Omental fat pad (tissue), 3 donors: ENCODE measurements at regions not wholly inside any gene's neighbourhood (a gene's known extent, or its start where the extent isn't known, plus 50 kb on each side); places are given as distances from the start of the nearest gene placed in this dataset.
A peak's percentile ranks its signal among the peaks of the same experiment; 100 is the strongest.

Experiments used
- ATAC-seq: fragments of 150-250 bp; one replicate; pipeline ENCODE4 v1.9.1; 2016; ENCODE audit warnings: mild to moderate bottlenecking, moderate library complexity; ENCODE audit not compliant: low FRiP score
- DNase-seq: peaks from one replicate; pipeline ENCODE4 v3.0.0-alpha.2; 2019; ENCODE audit warnings: low spot score
- CTCF ChIP-seq, 3 donors: fragments of 450-650 bp; IDR thresholded peaks; one replicate each; pipeline ENCODE4 v1.5.1; 2016 to 2017; ENCODE audit warnings: antibody characterized with exemption in 3 of 3, mild to moderate bottlenecking in 3 of 3, moderate library complexity in 2 of 3

GRCh38 chr5:166959766-166960165, 1331.7 kb upstream of the WWC1 start:
- no peak for TF ChIP-seq CTCF (IDR thresholded peaks at IDR 0.05)
- ATAC-seq (no peak), DNase-seq (no peak)

- TF ChIP-seq CTCF (IDR thresholded peaks at IDR 0.05) = no peak
- ATAC-seq (no peak), DNase-seq (no peak)
These were observed 1330.4 kb upstream of the WWC1 start for GRCh38 chr5:166961028-166961427.

GRCh38 chr5:166961913-166962312, 1329.5 kb upstream of the WWC1 start:
- ATAC-seq (peak; percentile 32), DNase-seq (no peak)
- TF ChIP-seq CTCF (IDR thresholded peaks at IDR 0.05) = no peak

GRCh38 chr5:166962461-166962860, 1329.0 kb upstream of the WWC1 start:
- DNase-seq (no peak), ATAC-seq (peak; percentile 64)
- TF ChIP-seq CTCF (IDR thresholded peaks at IDR 0.05) = no peak

GRCh38 chr5:166963596-166963995, 1327.8 kb upstream of the WWC1 start:
- ATAC-seq (no peak), DNase-seq (no peak)
- TF ChIP-seq CTCF (IDR thresholded peaks at IDR 0.05) = no peak

GRCh38 chr5:166977911-166978422, 1313.5 kb upstream of the WWC1 start:
- TF ChIP-seq CTCF (IDR thresholded peaks at IDR 0.05) = no peak
- DNase-seq (no peak), ATAC-seq (no peak)

GRCh38 chr5:166979307-166979895, 1312.0 kb upstream of the WWC1 start:
- DNase-seq (no peak), ATAC-seq (peak; percentile 2)
- no peak for TF ChIP-seq CTCF (IDR thresholded peaks at IDR 0.05)
